NT2/D1 (cell line): ENCODE measurements at regions not wholly inside any gene's neighbourhood (a gene's known extent, or its start where the extent isn't known, plus 50 kb on each side); places are given as distances from the start of the nearest gene placed in this dataset.
"Not testable (repeated sequence)": the region's sequence is repeated elsewhere in the genome, so short reads cannot be mapped to it uniquely, and the experiment has no call there.

Experiments used
- DNase-seq: peaks from one replicate; pipeline ENCODE4 v3.0.0-alpha.2; 2011; ENCODE audit warnings: low read depth, low spot score
- H3K27me3 ChIP-seq: 2 replicates; pipeline ENCODE4 v1.6.0; 2011; ENCODE audit warnings: mild to moderate bottlenecking; ENCODE audit not compliant: insufficient read length, insufficient read depth
- H3K36me3 ChIP-seq: 2 replicates; pipeline ENCODE4 v1.6.1; 2011; ENCODE audit warnings: mild to moderate bottlenecking, low read length, mixed read lengths; ENCODE audit not compliant: insufficient read depth, insufficient read length
- H3K4me1 ChIP-seq: 2 replicates; pipeline ENCODE4 v1.5.1; 2011; ENCODE audit not compliant: insufficient read depth, insufficient read length
- H3K4me3 ChIP-seq: 2 replicates; pipeline ENCODE4 v1.5.1; 2011; ENCODE audit warnings: low read depth; ENCODE audit not compliant: insufficient read length
- H3K9ac ChIP-seq: 2 replicates; pipeline ENCODE4 v1.6.0; 2011; ENCODE audit warnings: low read depth; ENCODE audit not compliant: insufficient read length
- H3K9me3 ChIP-seq: 2 replicates; pipeline ENCODE4 v1.5.1; 2011; ENCODE audit warnings: mild to moderate bottlenecking, low read length; ENCODE audit not compliant: insufficient read depth
- SUZ12 ChIP-seq: IDR thresholded peaks from 2 replicates; pipeline ENCODE4 v1.6.1; 2011; ENCODE audit not compliant: insufficient read length, insufficient read depth; ENCODE audit errors: extremely low read depth
- YY1 ChIP-seq: IDR thresholded peaks from 2 replicates; pipeline ENCODE4 v1.6.1; 2011; ENCODE audit not compliant: insufficient read length, insufficient read depth
- ZNF274 ChIP-seq: IDR thresholded peaks from 2 replicates; pipeline ENCODE4 v1.6.1; 2011; ENCODE audit warnings: mild to moderate bottlenecking, low read depth, low read length

GRCh38 chr3:89013536-89013935 lies 93.9 kb upstream of the EPHA3 start:
- TF ChIP-seq SUZ12: no peak
- no peak for TF ChIP-seq YY1
- TF ChIP-seq ZNF274: no peak

GRCh38 chr3:89017531-89017930 lies 89.9 kb upstream of the EPHA3 start:
- Histone ChIP-seq H3K9me3 (no peaks in the 10 kb centered on the region), H3K4me3 (no peak overlapping the region), H3K27me3 (no peaks in the 10 kb centered on the region), H3K9ac (no peak overlapping the region), H3K36me3 (no peaks in the 10 kb centered on the region), H3K4me1 (no peaks in the 10 kb centered on the region)
- no peak for DNase-seq
- TF ChIP-seq SUZ12: no peak
- no peak for TF ChIP-seq YY1
- no peak for TF ChIP-seq ZNF274

More at GRCh38 chr3:89013536-89013935, 93.9 kb upstream of the EPHA3 start:
- Histone ChIP-seq H3K4me3 (no peak overlapping the region), H3K27me3 (no peaks in the 10 kb centered on the region), H3K9me3 (no peaks in the 10 kb centered on the region), H3K36me3 (no peaks in the 10 kb centered on the region), H3K4me1 (no peaks in the 10 kb centered on the region), H3K9ac (no peak overlapping the region)
- no peak for DNase-seq

GRCh38 chr3:89025185-89025584 lies 82.2 kb upstream of the EPHA3 start:
- no peaks in the 10 kb centered on the region for H3K27me3 ChIP-seq
- H3K9me3 ChIP-seq: no peaks in the 10 kb centered on the region
- H3K4me3 ChIP-seq: no peak overlapping the region
- no peaks in the 10 kb centered on the region for H3K4me1 ChIP-seq
- no peak for TF ChIP-seq ZNF274
- no peak for TF ChIP-seq SUZ12
- TF ChIP-seq YY1: no peak
- H3K9ac ChIP-seq: no peak overlapping the region
- no peaks in the 10 kb centered on the region for H3K36me3 ChIP-seq
- no peak for DNase-seq

- Histone ChIP-seq H3K9ac (no peak overlapping the region), H3K27me3 (no peaks in the 10 kb centered on the region), H3K4me3 (no peak overlapping the region), H3K36me3 (no peaks in the 10 kb centered on the region), H3K4me1 (no peaks in the 10 kb centered on the region), H3K9me3 (peaks cover 14% of the 10 kb centered on the region)
- TF ChIP-seq ZNF274: no peak
- no peak for TF ChIP-seq SUZ12
- TF ChIP-seq YY1: no peak
- no peak for DNase-seq
Measured at GRCh38 chr3:89032346-89033013, 74.9 kb upstream of the EPHA3 start.

- DNase-seq: not testable (repeated sequence)
Measured at GRCh38 chr3:89034723-89035122, 72.7 kb upstream of the EPHA3 start.

GRCh38 chr3:89038869-89039268 lies 68.6 kb upstream of the EPHA3 start:
- H3K4me3 ChIP-seq: no peak overlapping the region
- no peaks in the 10 kb centered on the region for H3K27me3 ChIP-seq
- H3K36me3 ChIP-seq: no peaks in the 10 kb centered on the region
- no peak for DNase-seq
- H3K9ac ChIP-seq: no peak overlapping the region
- no peak for TF ChIP-seq SUZ12
- no peak for TF ChIP-seq YY1
- no peak for TF ChIP-seq ZNF274
- no peaks in the 10 kb centered on the region for H3K4me1 ChIP-seq
- H3K9me3 ChIP-seq: peaks cover 11% of the 10 kb centered on the region

More at GRCh38 chr3:89034723-89035122, 72.7 kb upstream of the EPHA3 start:
- H3K4me1 ChIP-seq, H3K4me3 ChIP-seq, H3K27me3 ChIP-seq, H3K9ac ChIP-seq, H3K36me3 ChIP-seq: not testable (repeated sequence)
- H3K9me3 ChIP-seq: peaks cover 14% of the 10 kb centered on the region

- Histone ChIP-seq H3K36me3 (no peaks in the 10 kb centered on the region), H3K9me3 (no peaks in the 10 kb centered on the region), H3K4me3 (no peak overlapping the region), H3K4me1 (no peaks in the 10 kb centered on the region), H3K27me3 (no peaks in the 10 kb centered on the region), H3K9ac (no peak overlapping the region)
- DNase-seq: no peak
- TF ChIP-seq ZNF274 (no peak), YY1 (no peak), SUZ12 (no peak)
Measured at GRCh38 chr3:89042236-89042835, 65.1 kb upstream of the EPHA3 start.
